ENCODE measurements at regions not wholly inside any gene's neighbourhood (a gene's known extent, or its start where the extent isn't known, plus 50 kb on each side); places are given as distances from the start of the nearest gene placed in this dataset.
"Not testable (repeated sequence)": the region's sequence is repeated elsewhere in the genome, so short reads cannot be mapped to it uniquely, and the experiment has no call there.

GRCh38 chr9:102398205-102398604, 596.9 kb upstream of the CYLC2 start:
- DNase-seq (ENCODE audit: low spot score) (no peak), ATAC-seq (ENCODE audit: low read depth) (no peak)
- H3K27ac ChIP-seq (ENCODE audit: poor library complexity, severe bottlenecking): no peak overlapping the region
- H3K9me3 ChIP-seq (ENCODE audit: severe bottlenecking): no peaks in the 10 kb centered on the region
- no peaks in the 10 kb centered on the region for H3K4me1 ChIP-seq (ENCODE audit: insufficient read depth, poor library complexity, severe bottlenecking)
- no peaks in the 10 kb centered on the region for H3K36me3 ChIP-seq (ENCODE audit: low read depth)
- no peak for TF ChIP-seq CTCF (IDR thresholded peaks at IDR 0.05; ENCODE audit: poor library complexity, severe bottlenecking)
- H3K4me3 ChIP-seq (ENCODE audit: severe bottlenecking): no peak overlapping the region
- H3K27me3 ChIP-seq (ENCODE audit: insufficient read depth, poor library complexity, severe bottlenecking): no peaks in the 10 kb centered on the region

GRCh38 chr9:102385620-102386019, 609.5 kb upstream of the CYLC2 start:
- H3K4me1 ChIP-seq (ENCODE audit: insufficient read depth, poor library complexity, severe bottlenecking); H3K27me3 ChIP-seq (ENCODE audit: insufficient read depth, poor library complexity, severe bottlenecking); H3K36me3 ChIP-seq (ENCODE audit: low read depth); H3K4me3 ChIP-seq (ENCODE audit: severe bottlenecking); H3K9me3 ChIP-seq (ENCODE audit: severe bottlenecking); H3K27ac ChIP-seq (ENCODE audit: poor library complexity, severe bottlenecking); ATAC-seq (ENCODE audit: low read depth); DNase-seq (ENCODE audit: low spot score): not testable (repeated sequence)

GRCh38 chr9:102362470-102363132, 624.2 kb upstream of the GRIN3A start:
- H3K9me3 ChIP-seq (ENCODE audit: severe bottlenecking): no peaks in the 10 kb centered on the region
- no peaks in the 10 kb centered on the region for H3K4me1 ChIP-seq (ENCODE audit: insufficient read depth, poor library complexity, severe bottlenecking)
- no peak for ATAC-seq (ENCODE audit: low read depth)
- H3K27ac ChIP-seq (ENCODE audit: poor library complexity, severe bottlenecking): no peak overlapping the region
- no peak for DNase-seq (ENCODE audit: low spot score)
- no peak for TF ChIP-seq CTCF (IDR thresholded peaks at IDR 0.05; ENCODE audit: poor library complexity, severe bottlenecking)
- no peak overlapping the region for H3K4me3 ChIP-seq (ENCODE audit: severe bottlenecking)
- H3K27me3 ChIP-seq (ENCODE audit: insufficient read depth, poor library complexity, severe bottlenecking): no peaks in the 10 kb centered on the region
- H3K36me3 ChIP-seq (ENCODE audit: low read depth): no peaks in the 10 kb centered on the region

GRCh38 chr9:102360846-102361245, 622.4 kb upstream of the GRIN3A start:
- no peak overlapping the region for H3K4me3 ChIP-seq (ENCODE audit: severe bottlenecking)
- no peak for TF ChIP-seq CTCF (IDR thresholded peaks at IDR 0.05; ENCODE audit: poor library complexity, severe bottlenecking)
- no peak for ATAC-seq (ENCODE audit: low read depth)

GRCh38 chr9:102355982-102356381, 617.5 kb upstream of the GRIN3A start:
- ATAC-seq (ENCODE audit: low read depth): no peak
- no peak for TF ChIP-seq CTCF (IDR thresholded peaks at IDR 0.05; ENCODE audit: poor library complexity, severe bottlenecking)
- H3K4me1 ChIP-seq (ENCODE audit: insufficient read depth, poor library complexity, severe bottlenecking): no peaks in the 10 kb centered on the region

More at GRCh38 chr9:102360846-102361245, 622.4 kb upstream of the GRIN3A start:
- DNase-seq (ENCODE audit: low spot score): no peak
- Histone ChIP-seq H3K27me3 (ENCODE audit: insufficient read depth, poor library complexity, severe bottlenecking) (no peaks in the 10 kb centered on the region), H3K4me1 (ENCODE audit: insufficient read depth, poor library complexity, severe bottlenecking) (no peaks in the 10 kb centered on the region), H3K9me3 (ENCODE audit: severe bottlenecking) (peaks cover 3% of the 10 kb centered on the region), H3K36me3 (ENCODE audit: low read depth) (no peaks in the 10 kb centered on the region), H3K27ac (ENCODE audit: poor library complexity, severe bottlenecking) (no peak overlapping the region)

More at GRCh38 chr9:102355982-102356381, 617.5 kb upstream of the GRIN3A start:
- no peak overlapping the region for H3K4me3 ChIP-seq (ENCODE audit: severe bottlenecking)
- H3K27ac ChIP-seq (ENCODE audit: poor library complexity, severe bottlenecking): no peak overlapping the region
- no peaks in the 10 kb centered on the region for H3K36me3 ChIP-seq (ENCODE audit: low read depth)
- H3K9me3 ChIP-seq (ENCODE audit: severe bottlenecking): peaks cover 3% of the 10 kb centered on the region
- DNase-seq (ENCODE audit: low spot score): no peak
- no peaks in the 10 kb centered on the region for H3K27me3 ChIP-seq (ENCODE audit: insufficient read depth, poor library complexity, severe bottlenecking)

All from RWPE2 (cell line).